Gastroesophageal sphincter (tissue), 4 donors: ENCODE measurements at regions not wholly inside any gene's neighbourhood (a gene's known extent, or its start where the extent isn't known, plus 50 kb on each side); places are given as distances from the start of the nearest gene placed in this dataset.
"Not testable (repeated sequence)": the region's sequence is repeated elsewhere in the genome, so short reads cannot be mapped to it uniquely, and the experiment has no call there.

Experiments
- ATAC-seq: fragments of 150-250 bp; one replicate; pipeline ENCODE4 v1.9.1; 2016; ENCODE audit warnings: mild to moderate bottlenecking, moderate library complexity
- H3K27ac ChIP-seq, 4 donors: fragments of 200-600 bp; sonication (generic) in 3 of 4; 1 replicate in 3 of 4; 2 replicates in 1 of 4; pipeline ENCODE4 v1.5.1; 2016 to 2019
- H3K27me3 ChIP-seq: fragments of 200-600 bp; sonication (generic); one replicate; pipeline ENCODE4 v1.5.1; 2019
- H3K36me3 ChIP-seq, 2 donors: fragments of 200-600 bp; sonication (generic); one replicate each; pipeline ENCODE4 v1.5.1; 2019; ENCODE audit warnings: control low read depth in 1 of 2
- H3K4me1 ChIP-seq, 3 donors: fragments of 200-600 bp; sonication (generic); 1 replicate in 2 of 3; 2 replicates in 1 of 3; pipeline ENCODE4 v1.5.1; 2016 to 2019; ENCODE audit warnings: control low read depth in 2 of 3
- H3K4me3 ChIP-seq, 2 donors: fragments of 200-600 bp; sonication (generic); one replicate each; pipeline ENCODE4 v1.5.1; 2019; ENCODE audit warnings: mild to moderate bottlenecking in 1 of 2, moderate library complexity in 1 of 2
- H3K9me3 ChIP-seq, 3 donors: fragments of 200-600 bp; sonication (generic); one replicate each; pipeline ENCODE4 v1.5.1; 2017 to 2019; ENCODE audit warnings: control low read depth in 2 of 3
- EP300 ChIP-seq: sonication (generic); formaldehyde crosslinking; IDR thresholded peaks from one replicate; pipeline ENCODE4 v1.6.1; 2017; ENCODE audit warnings: antibody characterized with exemption, mild to moderate bottlenecking
- POLR2A ChIP-seq, 2 donors: fragments of 450-650 bp; IDR thresholded peaks; one replicate each; pipeline ENCODE4 v1.6.1; 2017; ENCODE audit warnings: antibody characterized with exemption in 2 of 2, mild to moderate bottlenecking in 2 of 2, moderate library complexity in 1 of 2
- POLR2AphosphoS5 ChIP-seq: sonication (generic); formaldehyde crosslinking; IDR thresholded peaks from one replicate; pipeline ENCODE4 v1.6.1; 2017; ENCODE audit warnings: antibody characterized with exemption
- WGBS, 2 donors: methylation state at CpG; one replicate each; pipeline ENCODE4 v1.1.5; 2018; ENCODE audit warnings: low coverage in 1 of 2; 5-methylcytosine and 5-hydroxymethylcytosine counted together
- TF ChIP-seq, protein P1 (sequence below), 4 experiments: fragments of 200-600 bp in 2 of 4; fragments of 450-650 bp in 2 of 4; sonication (generic) in 1 of 4; IDR thresholded peaks; one replicate each; pipeline ENCODE4 v1.5.1; 2017 to 2019; ENCODE audit warnings: antibody characterized with exemption in 4 of 4, mild to moderate bottlenecking in 2 of 4, moderate library complexity in 2 of 4

DNA sequence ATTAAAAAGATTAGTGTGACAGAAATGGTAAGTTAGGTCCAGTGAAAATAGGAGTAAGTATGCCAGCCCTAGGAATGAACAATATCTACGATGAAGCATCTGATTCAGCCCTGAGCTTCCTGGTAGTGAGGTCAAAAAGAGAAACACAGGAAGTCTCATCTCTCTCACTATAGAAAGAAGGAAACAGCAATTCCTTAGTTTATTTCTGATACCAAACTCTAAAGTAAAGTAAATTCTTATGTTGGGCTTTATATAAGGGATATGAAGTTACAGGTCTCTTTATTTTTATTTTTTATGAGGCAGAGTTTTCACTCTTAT is 76.7 kb upstream of the RFLNA start:
- H3K27ac ChIP-seq = no peak overlapping the region
- peaks cover 0 to 9% (median 0%) of the 10 kb centered on the region in 3 donors for H3K4me1 ChIP-seq
- H3K9me3 ChIP-seq = peaks cover 0 to 27% (median 0%) of the 10 kb centered on the region in 3 donors
- 38 to 92% methylated on average over 1 of the region's 1 CpG for WGBS, 2 donors
- TF ChIP-seq POLR2AphosphoS5 (no peak), EP300 (no peak), POLR2A (IDR thresholded peaks at IDR 0.05) (no peak)
- TF ChIP-seq, protein P1, sequence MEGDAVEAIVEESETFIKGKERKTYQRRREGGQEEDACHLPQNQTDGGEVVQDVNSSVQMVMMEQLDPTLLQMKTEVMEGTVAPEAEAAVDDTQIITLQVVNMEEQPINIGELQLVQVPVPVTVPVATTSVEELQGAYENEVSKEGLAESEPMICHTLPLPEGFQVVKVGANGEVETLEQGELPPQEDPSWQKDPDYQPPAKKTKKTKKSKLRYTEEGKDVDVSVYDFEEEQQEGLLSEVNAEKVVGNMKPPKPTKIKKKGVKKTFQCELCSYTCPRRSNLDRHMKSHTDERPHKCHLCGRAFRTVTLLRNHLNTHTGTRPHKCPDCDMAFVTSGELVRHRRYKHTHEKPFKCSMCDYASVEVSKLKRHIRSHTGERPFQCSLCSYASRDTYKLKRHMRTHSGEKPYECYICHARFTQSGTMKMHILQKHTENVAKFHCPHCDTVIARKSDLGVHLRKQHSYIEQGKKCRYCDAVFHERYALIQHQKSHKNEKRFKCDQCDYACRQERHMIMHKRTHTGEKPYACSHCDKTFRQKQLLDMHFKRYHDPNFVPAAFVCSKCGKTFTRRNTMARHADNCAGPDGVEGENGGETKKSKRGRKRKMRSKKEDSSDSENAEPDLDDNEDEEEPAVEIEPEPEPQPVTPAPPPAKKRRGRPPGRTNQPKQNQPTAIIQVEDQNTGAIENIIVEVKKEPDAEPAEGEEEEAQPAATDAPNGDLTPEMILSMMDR (IDR thresholded peaks at IDR 0.05) = no peak
- no peak for ATAC-seq
- H3K36me3 ChIP-seq = no peaks in the 10 kb centered on the region
- peaks cover 3% of the 10 kb centered on the region for H3K27me3 ChIP-seq
- H3K4me3 ChIP-seq = no peak overlapping the region

DNA sequence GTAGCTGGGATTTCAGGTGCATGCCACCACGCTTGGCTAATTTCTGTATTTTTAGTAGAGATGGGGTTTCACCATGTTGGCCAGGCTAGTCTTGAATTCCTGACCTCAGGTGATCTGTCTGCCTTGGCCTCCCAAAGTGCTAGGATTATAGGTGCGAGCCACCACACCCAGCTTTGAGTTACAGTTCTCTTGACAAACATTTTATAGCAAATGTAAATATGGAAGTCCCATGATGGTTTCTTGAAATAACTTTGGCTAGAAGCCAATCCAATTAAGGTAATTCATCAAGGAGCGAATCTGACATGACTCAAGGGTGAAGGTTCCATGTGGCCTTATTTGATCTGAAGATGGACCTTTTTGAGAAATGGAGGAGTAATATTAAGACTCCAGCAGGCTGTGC is 76.2 kb upstream of the RFLNA start:
- not testable (repeated sequence) for ATAC-seq, H3K27me3 ChIP-seq, H3K4me1 ChIP-seq, H3K4me3 ChIP-seq, H3K27ac ChIP-seq, H3K36me3 ChIP-seq
- peaks cover 0 to 27% (median 0%) of the 10 kb centered on the region in 3 donors for H3K9me3 ChIP-seq
- WGBS, 2 donors = 92% methylated on average over 3 of the region's 3 CpGs

DNA sequence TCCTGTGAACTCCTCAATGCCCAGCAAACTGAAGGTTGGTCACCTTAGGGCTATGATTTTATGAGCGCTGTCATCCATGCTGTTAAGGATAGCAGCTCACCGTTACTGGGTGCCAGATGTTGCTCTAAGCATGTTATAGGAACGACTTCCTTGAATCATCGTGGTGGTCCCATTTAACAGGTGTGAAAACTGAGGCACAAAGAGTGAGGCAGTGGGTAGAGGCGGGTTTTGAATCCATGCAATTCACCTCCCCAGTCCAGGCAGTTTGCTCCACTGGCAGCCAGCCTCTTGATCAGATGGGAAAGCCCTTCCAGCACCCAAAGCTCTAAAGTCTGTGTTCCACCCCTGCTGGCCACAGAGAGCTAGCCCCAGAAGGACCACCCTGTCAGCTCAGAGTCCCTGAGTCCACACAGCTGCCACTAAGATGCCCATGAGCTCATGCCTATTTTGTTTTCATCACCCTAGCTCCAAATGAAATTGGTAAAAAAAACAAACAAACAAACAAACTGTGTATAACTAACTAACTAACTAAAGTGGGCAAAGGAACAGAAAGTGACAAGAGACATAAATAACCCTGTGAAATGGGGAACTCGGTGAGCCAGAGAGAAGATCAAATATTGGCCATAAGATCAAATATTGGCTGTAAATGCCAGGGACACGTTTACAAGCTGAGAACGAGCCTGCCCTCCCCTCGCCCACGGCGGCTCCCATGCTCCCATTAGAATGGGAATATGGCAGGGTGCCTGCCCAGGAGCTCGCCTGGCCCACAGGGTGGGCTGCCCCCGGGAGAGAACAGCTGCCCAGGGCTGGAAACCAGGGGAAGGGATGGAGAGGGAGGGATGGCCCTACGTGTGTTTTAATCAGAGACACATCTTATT is 72.3 kb upstream of the RFLNA start:
- H3K36me3 ChIP-seq = no peaks in the 10 kb centered on the region
- 69% methylated on average over 3 to 8 of the region's 14 CpGs for WGBS, 2 donors
- peaks cover 0 to 9% (median 0%) of the 10 kb centered on the region in 3 donors for H3K9me3 ChIP-seq
- H3K4me3 ChIP-seq = no peak overlapping the region
- ATAC-seq = no peak
- H3K27me3 ChIP-seq = peaks cover 3% of the 10 kb centered on the region
- H3K27ac ChIP-seq = no peak overlapping the region
- H3K4me1 ChIP-seq = peaks cover 0 to 5% (median 0%) of the 10 kb centered on the region in 3 donors
- no peak for TF ChIP-seq POLR2AphosphoS5
- no peak for TF ChIP-seq EP300
- no peak for TF ChIP-seq POLR2A (IDR thresholded peaks at IDR 0.05)
- TF ChIP-seq, protein P1 (IDR thresholded peaks at IDR 0.05) = no peak

DNA sequence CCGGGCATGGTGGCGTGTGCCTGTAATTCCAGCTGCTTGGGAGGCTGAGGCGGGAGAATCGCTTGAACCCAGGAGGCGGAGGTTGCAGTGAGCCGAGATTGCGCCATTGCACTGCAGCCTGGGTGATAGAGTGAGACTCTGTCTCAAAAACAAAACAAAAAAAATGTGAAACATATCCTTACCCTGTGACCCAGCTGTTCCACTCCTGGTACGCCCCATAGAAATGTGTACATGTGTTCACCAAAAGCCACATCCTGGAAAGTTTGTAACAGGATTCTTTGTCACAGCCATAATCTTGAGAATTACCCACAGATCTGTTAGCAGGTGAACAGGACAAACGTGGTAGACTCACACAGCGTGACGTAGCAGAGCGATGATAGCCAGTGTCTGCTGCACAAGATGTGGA is 71.2 kb upstream of the RFLNA start:
- WGBS, 2 donors = 85 to 89% methylated on average over 12 of the region's 12 CpGs
- not testable (repeated sequence) for H3K27ac ChIP-seq, H3K4me1 ChIP-seq, H3K9me3 ChIP-seq, ATAC-seq, H3K4me3 ChIP-seq, H3K36me3 ChIP-seq
- H3K27me3 ChIP-seq = peaks cover 10% of the 10 kb centered on the region

DNA sequence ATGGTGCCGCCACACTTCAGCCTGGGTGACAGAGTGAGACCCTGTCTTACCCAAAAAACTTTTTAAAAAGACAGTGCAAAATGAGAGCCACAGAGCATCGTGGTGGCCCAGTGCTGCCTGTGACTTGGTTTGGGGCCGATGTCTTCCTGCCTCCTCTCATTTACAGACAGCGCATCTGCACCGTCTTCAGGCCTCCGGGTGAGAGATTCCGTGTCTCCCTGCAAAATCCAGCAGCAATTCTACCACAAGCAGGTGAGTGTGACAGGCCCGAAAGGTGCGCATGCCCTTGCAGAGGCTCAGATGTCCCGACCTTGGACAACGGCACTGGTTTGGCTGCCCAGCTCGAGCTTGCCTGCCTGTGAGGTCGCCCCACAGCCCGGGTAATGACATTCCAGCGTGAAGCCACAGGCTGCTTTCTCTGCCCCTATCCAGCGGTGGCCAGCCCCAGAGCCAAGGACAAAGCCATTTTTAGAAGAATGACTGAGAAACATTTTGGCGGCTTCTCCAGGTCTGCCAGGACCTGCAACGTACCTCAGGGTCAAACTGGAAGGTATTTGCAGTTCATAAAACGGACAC is 70.3 kb upstream of the RFLNA start:
- Histone ChIP-seq H3K9me3 (peaks cover 0 to 12% (median 0%) of the 10 kb centered on the region in 3 donors), H3K27me3 (peaks cover 13% of the 10 kb centered on the region), H3K36me3 (no peaks in the 10 kb centered on the region), H3K27ac (no peak overlapping the region), H3K4me1 (no peaks in the 10 kb centered on the region), H3K4me3 (no peak overlapping the region)
- WGBS, 2 donors = 71 to 86% methylated on average over 4 to 8 of the region's 19 CpGs
- ATAC-seq = no peak
- TF ChIP-seq EP300 = no peak

DNA sequence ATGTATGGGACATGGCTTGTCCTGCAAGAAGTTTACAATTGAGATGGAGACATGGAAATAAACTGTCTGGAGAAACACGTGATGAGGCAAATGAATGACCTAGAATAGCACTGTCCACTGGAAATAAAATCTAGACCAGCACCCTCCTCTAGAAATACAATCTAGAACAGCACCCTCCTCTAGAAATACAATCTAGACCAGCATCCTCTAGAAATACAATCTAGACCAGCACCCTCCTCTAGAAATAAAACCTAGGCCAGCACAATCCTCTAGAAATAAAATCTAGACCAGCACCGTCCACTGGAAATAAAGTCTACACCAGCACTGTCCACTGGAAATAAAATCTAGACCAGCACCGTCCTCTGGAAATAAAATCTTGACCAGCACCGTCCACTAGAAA is 69.2 kb upstream of the RFLNA start:
- 60 to 70% methylated on average over 2 to 4 of the region's 4 CpGs for WGBS, 2 donors
- Histone ChIP-seq H3K27ac (no peak overlapping the region), H3K4me1 (no peaks in the 10 kb centered on the region), H3K4me3 (no peak overlapping the region), H3K27me3 (peaks cover 13% of the 10 kb centered on the region), H3K36me3 (no peaks in the 10 kb centered on the region), H3K9me3 (peaks cover 0 to 14% (median 0%) of the 10 kb centered on the region in 3 donors)
- ATAC-seq = no peak
- TF ChIP-seq, protein P1 (IDR thresholded peaks at IDR 0.05) = no peak
- no peak for TF ChIP-seq EP300
- no peak for TF ChIP-seq POLR2AphosphoS5
- no peak for TF ChIP-seq POLR2A (IDR thresholded peaks at IDR 0.05)
